ENCODE measurements at regions not wholly inside any gene's neighbourhood (a gene's known extent, or its start where the extent isn't known, plus 50 kb on each side); places are given as distances from the start of the nearest gene placed in this dataset.

DNA sequence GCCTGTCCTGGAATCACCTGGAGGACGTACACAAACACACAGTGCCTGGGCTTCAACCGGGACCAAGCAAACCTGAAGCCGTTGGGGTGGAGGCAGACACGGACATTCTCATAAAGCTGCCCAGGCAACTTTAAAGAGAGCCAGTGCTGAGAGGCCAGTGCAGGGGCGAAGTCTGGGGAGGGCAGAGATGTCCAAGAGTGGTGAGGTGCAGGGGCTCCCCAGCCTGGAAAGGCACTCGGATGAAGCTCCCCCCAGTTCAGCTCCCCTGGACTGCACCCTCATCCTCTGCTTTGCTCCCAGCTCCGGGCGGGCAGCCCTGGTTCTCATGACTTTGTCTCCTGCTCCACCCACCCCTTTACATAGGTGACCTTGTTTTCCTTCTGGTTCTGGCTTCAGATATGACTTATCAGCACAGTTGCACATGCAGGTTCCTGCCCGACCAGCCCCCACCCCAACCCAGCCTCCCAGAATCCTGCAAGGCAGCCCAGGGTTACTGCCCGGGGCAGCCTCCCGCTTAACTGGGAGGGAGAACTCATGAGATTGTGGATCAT lies 60.8 kb upstream of the EEPD1 start:
- ATAC-seq = peak; percentile 36 to 63 (median 52)
- intact Hi-C loops (cut with DNase I) = loop anchor here in 3 of 10 donors (10.0 kb wide), 2 partner anchors 97 to 107 kb away; no protein-coding TSS in a partner anchor
- H3K27me3 ChIP-seq = no peaks in the 10 kb centered on the region
- H3K4me1 ChIP-seq = peaks cover 0 to 27% (median 6%) of the 10 kb centered on the region in 12 donors
- no peak overlapping the region for H3K4me3 ChIP-seq
- peak in 1 of 5 donors; percentile 40 for DNase-seq
- 60 to 69% (median 65%) methylated on average over 11 of the region's 11 CpGs for WGBS, 4 donors
- no peaks in the 10 kb centered on the region for H3K36me3 ChIP-seq
- no peak for TF ChIP-seq POLR2A (IDR thresholded peaks at IDR 0.05)
- TF ChIP-seq, protein P1, sequence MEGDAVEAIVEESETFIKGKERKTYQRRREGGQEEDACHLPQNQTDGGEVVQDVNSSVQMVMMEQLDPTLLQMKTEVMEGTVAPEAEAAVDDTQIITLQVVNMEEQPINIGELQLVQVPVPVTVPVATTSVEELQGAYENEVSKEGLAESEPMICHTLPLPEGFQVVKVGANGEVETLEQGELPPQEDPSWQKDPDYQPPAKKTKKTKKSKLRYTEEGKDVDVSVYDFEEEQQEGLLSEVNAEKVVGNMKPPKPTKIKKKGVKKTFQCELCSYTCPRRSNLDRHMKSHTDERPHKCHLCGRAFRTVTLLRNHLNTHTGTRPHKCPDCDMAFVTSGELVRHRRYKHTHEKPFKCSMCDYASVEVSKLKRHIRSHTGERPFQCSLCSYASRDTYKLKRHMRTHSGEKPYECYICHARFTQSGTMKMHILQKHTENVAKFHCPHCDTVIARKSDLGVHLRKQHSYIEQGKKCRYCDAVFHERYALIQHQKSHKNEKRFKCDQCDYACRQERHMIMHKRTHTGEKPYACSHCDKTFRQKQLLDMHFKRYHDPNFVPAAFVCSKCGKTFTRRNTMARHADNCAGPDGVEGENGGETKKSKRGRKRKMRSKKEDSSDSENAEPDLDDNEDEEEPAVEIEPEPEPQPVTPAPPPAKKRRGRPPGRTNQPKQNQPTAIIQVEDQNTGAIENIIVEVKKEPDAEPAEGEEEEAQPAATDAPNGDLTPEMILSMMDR (IDR thresholded peaks at IDR 0.05) = no peak
- H3K9me3 ChIP-seq = no peaks in the 10 kb centered on the region
- no peak overlapping the region for H3K27ac ChIP-seq

DNA sequence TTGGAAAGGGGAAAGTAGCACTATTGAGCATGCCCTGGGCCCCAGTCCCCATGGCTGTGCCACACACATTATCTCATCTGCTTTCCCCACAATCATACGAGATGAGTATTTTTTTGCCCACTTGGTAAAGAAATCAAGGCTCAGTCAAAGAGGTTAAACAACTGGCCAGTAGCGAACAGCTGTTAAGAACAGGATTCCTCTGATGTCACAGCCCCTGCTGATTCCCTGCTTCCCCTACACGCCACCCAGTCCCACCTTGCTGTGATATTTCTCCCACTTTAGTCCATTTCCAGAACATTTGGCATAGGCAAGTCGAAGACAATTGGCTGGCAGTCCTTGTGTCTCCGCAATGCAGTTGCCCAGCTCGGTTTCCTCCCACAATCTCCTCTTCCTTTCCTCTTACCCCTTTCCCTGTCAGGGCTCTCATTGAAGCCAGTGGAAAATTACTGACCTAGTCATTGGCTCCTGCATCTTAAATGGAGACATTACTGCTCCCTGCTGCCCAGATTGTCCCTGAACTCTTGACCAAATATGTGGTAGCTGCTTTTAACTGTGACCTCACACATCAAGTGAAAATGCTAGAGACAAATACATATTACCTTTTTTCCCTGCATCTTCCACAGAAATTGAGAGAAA lies 56.5 kb upstream of the EEPD1 start:
- TF ChIP-seq, protein P1 (IDR thresholded peaks at IDR 0.05) = peak in 7 of 12 donors; percentile 17 to 44 (median 31)
- no peak for TF ChIP-seq POLR2A (IDR thresholded peaks at IDR 0.05)
- intact Hi-C loops (cut with DNase I) = loop anchor here in 8 of 10 donors (5.0 to 10.0 kb wide), 4 partner anchors 74 to 112 kb away; no protein-coding TSS in a partner anchor
- no peak for DNase-seq
- Histone ChIP-seq H3K27ac (no peak overlapping the region), H3K4me3 (no peak overlapping the region), H3K36me3 (no peaks in the 10 kb centered on the region), H3K9me3 (no peaks in the 10 kb centered on the region), H3K27me3 (no peaks in the 10 kb centered on the region), H3K4me1 (peaks cover 0 to 18% (median 5%) of the 10 kb centered on the region in 12 donors)
- peak in 2 of 4 donors; percentile 59 to 85 for ATAC-seq
- 61 to 73% (median 69%) methylated on average over 6 of the region's 6 CpGs for WGBS, 4 donors

DNA sequence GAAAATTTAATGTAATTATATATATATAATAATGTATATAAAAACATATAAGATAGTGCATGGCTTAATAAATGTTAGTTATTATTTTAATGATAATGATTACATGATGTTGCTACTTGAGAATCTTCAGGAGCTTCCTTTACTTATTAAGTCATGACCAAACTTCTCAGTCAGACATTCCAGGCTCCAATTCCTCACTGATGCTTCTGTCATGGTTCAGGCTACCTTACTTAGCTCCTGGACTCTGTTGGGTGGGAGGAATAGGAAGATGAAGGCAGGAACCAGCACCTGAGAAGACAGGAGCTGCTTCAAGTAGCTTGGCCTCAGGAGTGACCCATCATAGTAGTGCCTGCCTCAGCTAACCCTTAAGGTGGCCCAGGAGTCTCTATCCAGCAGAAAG lies 55.0 kb upstream of the EEPD1 start:
- intact Hi-C loops (cut with DNase I) = loop anchor here in 8 of 10 donors (5.0 to 10.0 kb wide), 4 partner anchors 76 to 113 kb away; no protein-coding TSS in a partner anchor
- Histone ChIP-seq H3K36me3 (no peaks in the 10 kb centered on the region), H3K27me3 (no peaks in the 10 kb centered on the region), H3K27ac (no peak overlapping the region), H3K9me3 (no peaks in the 10 kb centered on the region), H3K4me1 (peaks cover 0 to 11% (median 5%) of the 10 kb centered on the region in 12 donors), H3K4me3 (no peak overlapping the region)
- no peak for ATAC-seq
- TF ChIP-seq POLR2A (IDR thresholded peaks at IDR 0.05) = no peak
- TF ChIP-seq, protein P1 (IDR thresholded peaks at IDR 0.05) = no peak
- DNase-seq = no peak

DNA sequence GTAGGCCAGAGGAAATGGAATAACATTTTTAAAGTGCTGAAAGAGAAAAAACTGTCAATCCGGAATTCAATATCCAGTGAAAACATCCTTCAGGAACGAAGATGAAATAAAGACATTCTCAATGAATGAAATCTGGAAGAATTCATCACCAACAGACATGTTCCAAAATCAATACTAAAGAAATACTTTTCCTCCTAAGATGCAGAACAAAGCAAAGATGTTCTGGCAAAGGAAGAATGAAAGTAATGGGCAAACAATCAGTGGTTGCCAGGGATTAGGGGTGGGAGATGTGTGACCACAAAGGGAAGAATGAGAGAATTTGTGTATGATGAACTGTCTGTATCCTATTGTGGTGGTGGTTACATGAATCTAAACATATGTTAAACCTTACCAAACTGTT lies 52.8 kb upstream of the EEPD1 start:
- no peak overlapping the region for H3K4me3 ChIP-seq
- H3K36me3 ChIP-seq = no peaks in the 10 kb centered on the region
- no peak overlapping the region for H3K27ac ChIP-seq
- ATAC-seq = no peak
- intact Hi-C loops (cut with DNase I) = loop anchor here in 1 of 10 donors (5.0 kb wide), 1 partner anchor 118 kb away; no protein-coding TSS in a partner anchor
- WGBS, 4 donors = 28 to 32% (median 30%) methylated on average over 2 of the region's 2 CpGs
- no peaks in the 10 kb centered on the region for H3K9me3 ChIP-seq
- DNase-seq = no peak
- H3K27me3 ChIP-seq = no peaks in the 10 kb centered on the region
- H3K4me1 ChIP-seq = peaks cover 0 to 11% (median 5%) of the 10 kb centered on the region in 12 donors
- TF ChIP-seq, protein P1 (IDR thresholded peaks at IDR 0.05) = no peak
- no peak for TF ChIP-seq POLR2A (IDR thresholded peaks at IDR 0.05)

All from heart left ventricle (tissue), 16 donors.